ENCODE measurements at regions not wholly inside any gene's neighbourhood (a gene's known extent, or its start where the extent isn't known, plus 50 kb on each side); places are given as distances from the start of the nearest gene placed in this dataset.
"Not testable (repeated sequence)": the region's sequence is repeated elsewhere in the genome, so short reads cannot be mapped to it uniquely, and the experiment has no call there.

- DNase-seq (ENCODE audit: low read depth in 2 of 2), result not testable (repeated sequence)
Observed at GRCh38 chr9:41839786-41840185, 289.4 kb downstream of the CNTNAP3B start.

- not testable (repeated sequence) for DNase-seq (ENCODE audit: low read depth in 2 of 2)
Observed at GRCh38 chr9:41838953-41839352, 290.3 kb downstream of the CNTNAP3B start.

- not testable (repeated sequence) for DNase-seq (ENCODE audit: low read depth in 2 of 2)
Observed at GRCh38 chr9:41838562-41838851, 290.7 kb downstream of the CNTNAP3B start.

- DNase-seq (ENCODE audit: low read depth in 2 of 2), result not testable (repeated sequence)
Observed at GRCh38 chr9:41837684-41838561, 291.3 kb downstream of the CNTNAP3B start.

- not testable (repeated sequence) for DNase-seq (ENCODE audit: low read depth in 2 of 2)
Observed at GRCh38 chr9:41833108-41833507, 296.1 kb downstream of the CNTNAP3B start.

GRCh38 chr9:41824723-41825122, 304.5 kb downstream of the CNTNAP3B start:
- DNase-seq (ENCODE audit: low read depth in 2 of 2), result not testable (repeated sequence)

GRCh38 chr9:41802706-41803105, 326.5 kb downstream of the CNTNAP3B start:
- not testable (repeated sequence) for DNase-seq (ENCODE audit: low read depth in 2 of 2)

GRCh38 chr9:41798684-41799083, 330.5 kb downstream of the CNTNAP3B start:
- not testable (repeated sequence) for DNase-seq (ENCODE audit: low read depth in 2 of 2)

GRCh38 chr9:41790719-41791363, 338.4 kb downstream of the CNTNAP3B start:
- DNase-seq (ENCODE audit: low read depth in 2 of 2), result not testable (repeated sequence)

- not testable (repeated sequence) for DNase-seq (ENCODE audit: low read depth in 2 of 2)
Observed at GRCh38 chr9:41790007-41790406, 339.2 kb downstream of the CNTNAP3B start.

GRCh38 chr9:41789387-41789786, 339.8 kb downstream of the CNTNAP3B start:
- not testable (repeated sequence) for DNase-seq (ENCODE audit: low read depth in 2 of 2)

GRCh38 chr9:41787951-41788350, 341.3 kb downstream of the CNTNAP3B start:
- not testable (repeated sequence) for DNase-seq (ENCODE audit: low read depth in 2 of 2)

GRCh38 chr9:41787270-41787669, 342.0 kb downstream of the CNTNAP3B start:
- DNase-seq (ENCODE audit: low read depth in 2 of 2), result not testable (repeated sequence)

GRCh38 chr9:41784006-41784405, 345.2 kb downstream of the CNTNAP3B start:
- DNase-seq (ENCODE audit: low read depth in 2 of 2), result not testable (repeated sequence)

GRCh38 chr9:41783070-41783810, 346.0 kb downstream of the CNTNAP3B start:
- DNase-seq (ENCODE audit: low read depth in 2 of 2), result not testable (repeated sequence)

GRCh38 chr9:41781899-41782298, 347.3 kb downstream of the CNTNAP3B start:
- DNase-seq (ENCODE audit: low read depth in 2 of 2), result not testable (repeated sequence)

GRCh38 chr9:41779897-41780406, 349.3 kb downstream of the CNTNAP3B start:
- not testable (repeated sequence) for DNase-seq (ENCODE audit: low read depth in 2 of 2)

GRCh38 chr9:41779192-41779591, 350.0 kb downstream of the CNTNAP3B start:
- DNase-seq (ENCODE audit: low read depth in 2 of 2), result not testable (repeated sequence)

GRCh38 chr9:41778535-41779071, 350.6 kb downstream of the CNTNAP3B start:
- not testable (repeated sequence) for DNase-seq (ENCODE audit: low read depth in 2 of 2)

- not testable (repeated sequence) for DNase-seq (ENCODE audit: low read depth in 2 of 2)
Observed at GRCh38 chr9:41777536-41777935, 351.7 kb downstream of the CNTNAP3B start.

GRCh38 chr9:41772541-41772940, 356.7 kb downstream of the CNTNAP3B start:
- not testable (repeated sequence) for DNase-seq (ENCODE audit: low read depth in 2 of 2)

- DNase-seq (ENCODE audit: low read depth in 2 of 2), result not testable (repeated sequence)
Observed at GRCh38 chr9:41771693-41772092, 357.5 kb downstream of the CNTNAP3B start.
